HG03175 (cell line): ENCODE measurements at regions not wholly inside any gene's neighbourhood (a gene's known extent, or its start where the extent isn't known, plus 50 kb on each side); places are given as distances from the start of the nearest gene placed in this dataset.
"Not testable (repeated sequence)": the region's sequence is repeated elsewhere in the genome, so short reads cannot be mapped to it uniquely, and the experiment has no call there.

Experiments used
- ATAC-seq: cut with Tn5 transposase; IDR thresholded peaks from one replicate; pipeline ENCODE4 v1.9.1; 2021; ENCODE audit warnings: mild to moderate bottlenecking, moderate library complexity; ENCODE audit not compliant: unreplicated experiment

DNA sequence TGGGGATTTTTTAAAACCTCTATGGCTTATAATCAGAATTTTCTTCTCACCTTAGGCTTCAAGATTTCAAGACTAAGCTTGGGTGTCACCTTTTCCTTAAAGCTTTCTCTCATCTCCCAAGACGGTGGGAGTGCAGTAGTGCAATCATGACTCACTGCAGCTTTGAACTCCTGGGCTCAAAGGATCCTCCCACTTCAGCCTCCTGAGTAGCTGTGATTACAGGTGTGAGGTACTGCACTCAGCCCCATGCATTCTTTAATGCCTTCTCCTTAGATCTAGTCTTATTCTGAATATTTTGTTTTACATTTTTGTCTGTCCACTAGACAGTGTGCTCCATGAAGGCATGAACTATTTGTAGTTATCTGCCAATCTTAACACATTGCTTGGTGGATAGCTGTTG is 55.7 kb upstream of the FAT3 start:
- ATAC-seq = no peak

DNA sequence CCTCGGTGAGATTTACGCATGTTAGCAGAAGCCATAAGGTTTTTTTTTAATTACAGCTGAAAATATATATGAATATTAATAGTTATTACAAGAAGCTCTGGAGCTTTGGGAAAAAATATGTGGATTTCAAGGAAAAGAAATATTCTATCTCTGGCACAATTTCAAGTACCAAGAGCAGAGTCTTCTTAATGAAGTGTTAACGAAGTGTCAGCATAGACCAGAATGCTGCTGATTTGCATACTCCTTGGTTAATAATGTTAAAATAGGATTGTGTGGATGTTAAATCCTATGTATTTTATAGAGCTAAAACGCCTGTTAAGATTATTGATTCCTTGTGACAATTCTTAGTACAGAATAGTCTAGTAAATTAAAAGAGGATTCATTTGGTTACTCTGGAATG is 57.0 kb upstream of the FAT3 start:
- ATAC-seq = no peak

DNA sequence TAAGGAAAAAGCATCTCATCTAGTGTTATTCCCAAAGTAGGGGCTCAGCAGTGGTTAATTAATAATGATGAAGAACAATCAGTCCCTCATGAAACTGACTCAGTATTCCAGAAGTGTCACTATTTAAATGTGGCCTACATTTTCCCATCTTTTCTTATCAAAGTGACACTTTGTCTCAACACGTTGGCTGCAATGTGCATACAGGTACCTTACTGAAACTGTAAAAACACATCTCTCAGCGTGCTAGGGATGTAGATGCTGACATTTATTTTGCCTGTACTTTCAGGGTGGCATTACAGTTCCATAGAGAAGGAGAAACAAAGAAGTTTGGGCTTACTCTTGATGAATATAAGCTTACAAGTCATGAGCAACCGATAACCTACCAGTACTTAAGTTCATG is 58.3 kb upstream of the FAT3 start:
- ATAC-seq = no peak

DNA sequence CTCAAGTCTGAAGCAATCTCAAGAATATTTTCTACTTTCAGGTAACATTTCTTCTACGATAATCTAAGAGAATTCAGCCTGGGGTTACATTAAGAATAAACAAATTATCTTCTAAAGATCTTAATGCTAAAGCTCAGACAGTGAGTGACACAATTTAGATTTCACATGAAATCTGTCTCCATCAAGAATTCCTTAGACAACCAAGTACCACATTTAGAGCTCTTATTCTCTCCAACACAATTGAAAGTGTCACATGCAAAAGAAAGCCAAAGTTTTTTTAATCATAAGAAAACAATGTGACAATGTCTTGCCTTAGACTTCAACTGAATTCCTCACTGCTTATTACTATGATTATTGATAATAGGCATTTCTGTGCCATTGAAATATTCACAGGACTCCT is 60.7 kb upstream of the FAT3 start:
- ATAC-seq = no peak

DNA sequence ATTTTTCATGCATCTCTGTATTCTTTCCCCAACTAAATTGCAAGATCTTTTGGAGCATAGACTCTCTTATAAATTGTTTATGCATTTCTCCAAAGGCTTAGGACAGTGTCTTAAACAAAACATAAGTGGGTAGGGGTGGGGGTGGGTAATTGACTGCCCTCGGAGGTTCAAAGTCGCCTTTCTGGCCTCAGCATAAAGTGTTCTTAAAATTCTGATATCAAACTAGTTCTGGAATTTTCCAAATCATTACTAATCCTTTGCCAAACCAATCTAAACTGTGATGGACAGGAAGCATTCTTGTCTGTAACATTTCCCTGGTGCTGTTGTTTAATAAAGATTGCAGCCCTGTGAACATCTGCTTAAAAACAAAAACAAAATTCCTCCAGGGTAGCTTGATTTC is 61.8 kb upstream of the FAT3 start:
- ATAC-seq = no peak

DNA sequence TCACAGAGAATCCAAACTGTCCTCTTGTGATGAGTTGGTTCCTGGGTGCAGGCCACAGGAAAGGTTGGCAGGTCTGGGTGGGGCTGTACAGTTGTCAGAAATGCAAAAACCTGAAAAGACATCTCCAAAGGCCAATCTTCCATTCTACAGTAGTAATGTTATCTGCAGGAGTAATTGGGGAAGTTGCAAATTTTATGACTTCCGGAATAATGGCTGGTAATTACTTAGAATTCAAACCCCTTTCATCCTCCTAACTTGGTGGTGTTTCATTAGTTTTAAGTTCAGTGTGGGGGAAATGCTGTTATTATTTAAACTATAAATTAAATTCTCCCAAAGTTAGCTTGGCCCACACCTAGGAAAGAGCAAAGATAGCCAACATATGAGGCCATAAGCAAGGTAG is 64.7 kb upstream of the FAT3 start:
- no peak for ATAC-seq

DNA sequence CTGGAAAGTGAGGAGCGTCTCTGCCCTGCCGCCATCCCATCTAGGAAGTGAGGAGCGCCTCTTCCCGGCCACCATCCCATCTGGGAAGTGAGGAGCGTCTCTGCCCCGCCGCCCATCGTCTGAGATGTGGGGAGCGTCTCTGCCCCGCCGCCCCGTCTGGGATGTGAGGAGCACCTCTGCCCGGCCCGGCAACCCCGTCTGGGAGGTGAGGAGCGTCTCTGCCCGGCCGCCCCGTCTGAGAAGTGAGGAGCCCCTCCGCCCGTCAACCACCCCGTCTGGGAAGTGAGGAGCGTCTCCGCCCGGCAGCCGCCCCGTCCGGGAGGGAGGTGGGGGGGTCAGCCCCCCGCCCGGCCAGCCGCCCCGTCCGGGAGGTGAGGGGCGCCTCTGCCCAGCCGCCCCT is 67.2 kb upstream of the FAT3 start:
- ATAC-seq = not testable (repeated sequence)

DNA sequence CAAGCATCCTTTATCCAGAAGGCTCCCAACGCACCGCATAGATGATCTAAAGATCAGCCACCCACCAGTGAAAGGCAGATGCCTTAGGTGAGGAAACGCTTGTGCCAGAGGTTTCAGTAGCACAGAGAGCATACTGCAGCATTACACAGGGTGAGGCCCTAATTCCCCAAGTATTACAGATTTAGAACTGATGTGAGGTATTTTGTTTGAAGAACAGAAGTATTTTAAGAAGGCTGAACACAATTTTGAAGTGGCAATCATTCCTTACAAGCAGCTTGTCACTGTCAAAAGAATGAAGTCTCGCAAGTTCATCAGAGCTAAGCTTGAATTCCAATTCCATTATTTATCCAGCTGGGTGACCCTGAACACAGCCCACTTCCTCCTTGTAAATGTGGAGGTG is 70.0 kb upstream of the FAT3 start:
- no peak for ATAC-seq

DNA sequence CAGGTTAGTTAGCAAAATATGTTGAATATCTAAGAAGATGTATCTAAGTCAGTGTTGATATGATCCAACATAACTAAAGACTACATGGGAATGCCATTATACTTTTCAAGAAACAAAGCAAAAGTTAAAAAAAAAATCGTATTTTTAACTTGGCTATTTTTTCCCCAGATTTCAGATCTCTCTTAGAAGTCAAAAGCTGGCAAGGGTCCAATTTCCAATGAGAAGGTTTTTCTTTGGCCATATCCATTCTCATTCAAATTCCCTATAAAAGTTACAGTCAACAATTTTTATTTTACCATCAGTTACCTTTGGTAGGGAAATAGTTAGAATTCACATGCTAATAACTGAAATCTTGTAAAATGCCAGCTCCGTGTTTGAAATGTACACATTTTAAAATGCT is 70.5 kb upstream of the FAT3 start:
- no peak for ATAC-seq

DNA sequence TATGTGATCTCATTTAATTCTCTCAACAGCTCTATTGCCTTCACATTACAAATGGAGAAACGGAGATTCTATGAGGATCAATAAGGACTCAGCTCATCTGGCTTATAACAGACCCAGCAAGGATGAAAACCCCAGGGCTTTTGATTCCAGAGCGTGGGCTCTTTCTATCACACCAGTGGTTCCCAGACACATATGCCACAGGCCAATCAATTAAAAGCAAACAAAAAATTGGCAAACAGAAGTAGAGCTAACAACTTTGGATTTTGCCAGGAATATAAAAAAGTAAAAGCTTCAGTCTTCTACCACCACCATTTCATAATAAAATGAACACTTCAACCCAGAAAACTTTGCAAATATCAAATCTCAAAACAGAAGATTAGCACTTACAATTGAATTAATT is 71.1 kb upstream of the FAT3 start:
- no peak for ATAC-seq

DNA sequence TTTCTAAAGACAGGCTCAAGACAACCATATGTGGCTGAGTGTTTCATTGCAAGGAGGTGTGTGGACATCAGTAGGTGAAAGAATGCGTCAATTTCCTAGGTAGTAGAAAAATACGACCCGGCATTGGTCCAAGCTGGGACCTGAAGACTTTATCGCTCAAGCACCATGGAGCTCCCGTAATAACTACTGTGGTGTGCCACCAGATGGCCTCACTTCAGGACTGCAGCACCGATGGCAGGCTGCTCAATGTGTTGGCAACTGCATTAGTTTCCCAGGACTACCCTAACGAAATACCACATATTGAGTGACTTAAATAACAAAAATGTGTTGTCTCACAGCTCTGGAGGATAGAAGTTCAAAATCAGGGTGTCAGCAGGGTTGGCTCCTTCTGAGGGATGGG is 72.4 kb upstream of the FAT3 start:
- no peak for ATAC-seq

DNA sequence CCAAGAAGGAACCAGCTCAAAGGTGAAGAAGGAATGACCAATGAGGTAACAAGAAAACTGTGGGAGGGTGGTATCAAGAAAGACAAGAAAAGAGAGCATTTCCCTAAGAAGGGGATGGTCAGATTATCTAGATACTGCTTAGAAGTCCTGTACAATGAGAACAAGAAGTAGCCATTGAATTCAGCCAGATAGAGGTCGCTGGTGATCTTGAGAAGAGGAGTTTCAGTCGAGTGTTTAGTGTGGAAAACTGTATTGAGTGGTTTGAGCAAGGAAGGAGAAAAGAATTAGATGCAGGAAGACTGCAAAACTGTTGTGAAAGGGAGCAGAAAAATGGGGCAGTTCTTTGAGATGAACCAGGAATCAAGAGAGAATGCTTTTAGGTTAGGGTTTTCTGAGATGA is 74.6 kb upstream of the FAT3 start:
- ATAC-seq = no peak

DNA sequence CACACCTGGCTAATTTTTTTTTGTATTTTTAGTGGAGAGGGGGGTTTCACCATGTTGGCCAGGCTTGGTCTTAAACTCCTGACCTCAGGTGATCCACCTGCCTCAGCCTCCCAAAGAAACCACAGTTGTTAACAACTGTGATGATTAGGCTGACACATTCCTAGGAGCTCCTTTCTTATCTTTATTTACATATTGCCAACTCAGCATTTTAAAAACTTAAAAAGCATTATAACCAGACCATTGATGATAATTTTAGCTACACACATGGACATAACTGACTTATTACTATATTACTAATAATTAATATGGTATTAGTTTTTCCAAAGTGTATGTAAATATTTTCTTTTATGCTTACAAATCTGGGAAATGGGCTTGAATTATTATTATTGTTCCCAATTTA is 82.9 kb upstream of the FAT3 start:
- no peak for ATAC-seq

DNA sequence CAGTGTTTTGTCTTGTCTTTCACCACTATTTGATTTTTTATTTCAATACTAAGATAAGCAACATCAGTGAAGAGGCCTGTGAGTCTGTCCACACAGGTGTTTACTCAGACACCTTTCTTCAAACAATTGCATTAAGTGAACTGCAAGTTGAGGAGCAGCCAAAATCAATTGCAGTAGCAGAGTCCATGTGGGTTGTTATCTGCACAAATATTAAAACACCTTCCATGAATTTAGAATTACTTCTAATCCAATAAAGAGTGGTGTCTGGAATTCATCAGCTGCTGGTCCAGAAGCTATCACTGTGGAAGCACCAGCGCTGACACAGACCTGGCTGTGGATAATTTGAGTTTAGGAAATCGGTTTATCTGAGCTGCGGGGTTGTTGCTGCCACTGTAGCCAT is 83.5 kb upstream of the FAT3 start:
- no peak for ATAC-seq

DNA sequence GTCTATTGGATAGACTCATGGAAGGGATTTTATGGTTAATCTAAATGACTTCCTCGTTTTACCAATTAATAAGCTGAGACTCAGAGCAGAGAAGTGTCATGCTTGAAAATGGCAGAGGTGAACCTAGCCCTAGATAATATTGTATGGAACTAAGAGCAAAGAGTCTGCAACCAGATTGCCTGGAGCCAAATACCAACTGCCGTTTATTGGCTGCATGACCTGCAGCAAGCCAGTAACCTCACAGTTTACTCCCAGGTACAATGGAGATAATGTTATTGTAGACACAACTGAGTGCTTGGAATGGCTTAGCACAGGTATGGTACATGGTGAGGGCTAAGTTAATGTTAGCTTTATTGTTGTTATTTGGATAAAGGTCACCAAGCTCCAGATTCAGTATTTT is 84.6 kb upstream of the FAT3 start:
- no peak for ATAC-seq

DNA sequence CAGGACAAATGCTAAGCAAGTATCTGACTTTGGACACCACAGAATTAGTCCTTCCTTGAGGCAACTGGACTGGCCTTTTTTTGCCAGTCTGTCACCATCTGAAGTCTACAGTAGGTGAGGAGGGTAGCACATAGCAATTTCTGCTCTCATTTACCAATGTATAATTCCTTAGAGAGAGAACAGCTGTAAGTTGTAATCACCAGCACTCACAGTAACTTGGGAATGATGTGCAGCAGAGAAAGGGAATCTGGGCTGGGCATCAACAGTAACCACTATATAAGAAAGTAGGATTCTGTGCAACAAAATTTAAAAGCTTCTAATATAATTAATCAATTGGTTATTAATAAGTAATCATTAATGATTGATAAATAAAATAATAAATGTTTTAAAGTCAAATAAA is 86.3 kb upstream of the FAT3 start:
- no peak for ATAC-seq

DNA sequence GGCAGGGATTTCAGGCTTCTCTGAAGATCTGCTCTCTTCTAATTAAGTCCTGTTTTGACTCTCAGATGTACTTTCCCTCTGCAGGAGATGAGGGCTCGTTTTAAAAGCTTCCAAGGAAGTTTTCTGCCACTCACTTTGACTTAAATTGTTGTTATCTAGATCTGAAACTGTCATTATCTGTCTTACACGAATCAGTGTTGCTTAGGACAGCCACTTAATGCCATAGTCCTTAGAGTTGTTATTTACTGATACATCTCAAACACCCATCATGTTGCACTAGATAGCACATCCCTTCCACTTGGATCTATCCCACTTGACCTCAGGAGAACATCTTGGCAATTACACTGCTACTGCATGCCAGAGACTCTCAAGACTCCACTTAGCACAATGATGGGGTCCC is 86.9 kb upstream of the FAT3 start:
- ATAC-seq = no peak

DNA sequence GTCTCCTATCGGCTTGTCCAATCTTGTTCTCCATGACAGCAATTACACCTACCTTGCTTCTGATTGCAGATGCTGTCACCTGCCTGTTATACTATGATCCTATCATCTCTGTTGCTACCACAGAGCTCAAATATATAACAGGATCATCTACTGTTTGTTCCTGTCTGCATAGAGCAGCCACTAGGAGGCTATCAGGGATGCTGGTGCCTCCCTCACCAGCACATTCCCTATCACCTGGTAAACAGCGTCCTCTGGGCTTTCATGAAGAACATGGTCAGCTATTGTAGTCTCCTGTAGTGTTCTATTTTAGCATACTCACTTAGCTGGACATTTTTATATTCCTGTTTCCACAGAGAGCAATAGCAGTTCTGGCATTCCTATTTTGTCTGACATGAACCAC is 87.8 kb upstream of the FAT3 start:
- ATAC-seq = no peak

DNA sequence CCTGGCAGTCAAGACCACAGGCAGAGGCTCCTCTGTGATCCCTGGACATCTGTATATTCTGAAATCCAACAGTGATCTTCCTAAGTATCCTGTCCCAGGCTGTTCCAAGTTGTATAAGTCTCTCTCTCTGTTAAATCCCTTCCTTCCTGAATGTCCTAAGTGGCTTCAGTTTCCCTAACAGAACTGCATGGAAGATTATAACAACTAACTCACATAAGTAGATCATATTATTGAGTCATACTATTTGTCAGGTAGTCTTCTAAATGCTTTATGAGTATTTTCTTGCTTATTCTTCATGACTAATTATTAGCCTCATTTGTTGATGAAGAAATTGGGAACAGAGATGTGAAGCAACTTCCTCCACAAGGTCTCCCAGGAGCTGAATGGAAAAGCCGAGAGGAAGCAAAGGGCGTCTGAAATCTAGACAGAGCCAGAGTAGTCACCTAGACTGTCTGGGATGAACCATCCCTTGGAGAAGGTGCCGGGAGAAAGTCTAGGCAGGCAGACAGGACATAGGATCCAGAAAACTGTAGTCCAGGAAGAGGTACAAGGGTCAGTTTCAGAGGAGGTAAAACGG is 93.2 kb upstream of the FAT3 start:
- ATAC-seq = no peak

DNA sequence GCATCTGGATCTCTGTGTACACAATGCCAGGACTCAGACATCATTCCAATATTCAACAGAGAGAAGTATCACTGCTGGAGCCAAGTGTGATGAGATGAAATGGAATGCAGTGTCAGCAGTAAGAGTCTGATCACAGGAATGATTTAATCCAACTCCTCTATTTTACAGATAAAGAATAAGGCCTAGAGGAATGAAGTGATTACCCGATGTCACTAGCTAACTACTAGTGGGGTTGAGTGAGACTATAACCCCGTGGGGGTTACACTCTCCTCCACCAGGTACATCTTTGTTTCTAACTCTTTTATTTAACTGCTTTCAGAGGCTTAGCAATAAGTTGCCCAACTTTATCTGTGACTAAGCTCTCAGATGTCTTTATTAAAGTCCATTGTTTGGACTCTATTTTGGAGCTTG is 94.2 kb upstream of the FAT3 start:
- no peak for ATAC-seq

DNA sequence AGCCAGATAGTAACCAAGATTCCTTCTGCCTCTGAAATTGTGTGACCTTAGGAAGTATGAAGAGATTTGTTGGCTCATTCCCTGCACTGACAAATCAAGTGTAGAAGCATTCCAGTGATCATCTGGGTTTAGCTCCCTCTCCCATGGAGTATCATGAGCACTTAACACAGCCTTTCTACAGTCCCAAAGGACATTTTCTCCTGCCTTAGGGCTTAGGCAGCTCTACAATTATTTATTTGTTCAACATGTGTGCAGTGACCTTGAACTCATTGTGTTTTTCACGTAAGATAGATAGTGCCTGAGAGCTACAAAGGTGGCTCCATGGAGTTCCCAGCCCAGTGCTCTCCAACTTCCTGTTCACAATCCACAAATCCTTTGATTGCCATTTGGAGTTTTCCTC is 94.8 kb upstream of the FAT3 start:
- no peak for ATAC-seq

DNA sequence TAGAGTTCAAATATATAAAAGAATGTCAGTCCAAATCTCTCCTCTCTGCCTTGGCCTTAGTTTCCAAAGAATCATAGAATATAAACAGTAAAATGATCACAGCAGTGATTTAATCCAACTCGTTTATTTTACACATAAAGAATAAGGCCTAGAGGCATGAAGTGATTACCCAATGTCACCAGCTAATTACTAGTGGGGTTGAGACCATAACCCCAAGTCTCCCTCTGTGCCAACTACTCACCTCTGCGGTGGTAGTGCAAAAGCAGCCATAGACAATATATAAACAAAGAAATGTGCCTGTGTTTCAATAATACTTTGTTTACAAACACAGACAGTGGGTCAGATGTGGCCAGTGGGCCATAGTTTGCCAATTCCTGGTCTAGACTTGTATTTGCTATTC is 96.6 kb upstream of the FAT3 start:
- ATAC-seq = no peak

DNA sequence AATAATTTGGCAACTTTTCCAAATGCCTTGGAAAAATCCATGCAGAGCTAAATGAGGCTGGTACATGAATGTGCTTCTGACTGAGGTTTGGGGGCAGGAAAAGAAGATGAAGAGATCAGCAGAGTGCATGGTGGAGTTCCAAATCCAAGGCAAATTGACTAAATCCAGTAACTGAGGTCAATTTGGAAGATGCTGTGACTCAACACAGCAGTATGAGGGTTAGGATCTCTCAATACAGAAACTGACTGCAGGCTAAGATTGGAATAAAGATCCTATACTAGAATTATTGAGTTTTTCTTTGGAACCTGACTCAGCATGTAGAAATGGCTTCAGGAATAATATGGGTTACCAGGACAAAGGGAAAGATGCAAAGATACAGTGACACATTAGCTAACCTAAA is 99.3 kb upstream of the FAT3 start:
- ATAC-seq = no peak

DNA sequence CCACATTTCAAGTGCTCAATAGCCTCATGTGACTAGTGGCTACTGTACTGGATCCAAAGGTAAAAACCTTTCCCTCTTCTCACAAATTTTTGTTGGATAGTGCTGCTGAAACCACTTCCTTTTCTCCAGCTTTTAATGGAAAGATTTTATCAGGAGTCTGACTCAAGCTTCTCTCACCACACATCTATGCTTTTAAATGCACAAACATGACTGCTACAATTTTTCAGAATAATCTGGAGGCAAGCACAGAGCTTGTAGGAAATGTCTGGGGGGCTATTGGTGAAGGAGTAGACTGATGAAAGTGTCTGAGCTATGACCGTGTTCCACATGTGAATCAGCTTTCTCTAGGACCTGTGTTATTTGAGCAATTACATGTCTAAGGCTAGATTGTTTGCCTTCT is 101.1 kb upstream of the FAT3 start:
- ATAC-seq = no peak
